ENCODE measurements at regions not wholly inside any gene's neighbourhood (a gene's known extent, or its start where the extent isn't known, plus 50 kb on each side); places are given as distances from the start of the nearest gene placed in this dataset.
A peak's percentile ranks its signal among the peaks of the same experiment; 100 is the strongest.
"Not testable (repeated sequence)": the region's sequence is repeated elsewhere in the genome, so short reads cannot be mapped to it uniquely, and the experiment has no call there.

GRCh38 chr2:145765874-145766273 lies 1246.0 kb upstream of the ZEB2 start:
- no peak for DNase-seq

- peak in 3 of 58 donors; percentile 4 to 26 (median 12) for DNase-seq
These were observed 1244.7 kb upstream of the ZEB2 start for GRCh38 chr2:145764631-145765030.

GRCh38 chr2:145760781-145761649 lies 1241.1 kb upstream of the ZEB2 start:
- no peak for DNase-seq

- DNase-seq, result no peak
These were observed 1239.5 kb upstream of the ZEB2 start for GRCh38 chr2:145759228-145759915.

DNA sequence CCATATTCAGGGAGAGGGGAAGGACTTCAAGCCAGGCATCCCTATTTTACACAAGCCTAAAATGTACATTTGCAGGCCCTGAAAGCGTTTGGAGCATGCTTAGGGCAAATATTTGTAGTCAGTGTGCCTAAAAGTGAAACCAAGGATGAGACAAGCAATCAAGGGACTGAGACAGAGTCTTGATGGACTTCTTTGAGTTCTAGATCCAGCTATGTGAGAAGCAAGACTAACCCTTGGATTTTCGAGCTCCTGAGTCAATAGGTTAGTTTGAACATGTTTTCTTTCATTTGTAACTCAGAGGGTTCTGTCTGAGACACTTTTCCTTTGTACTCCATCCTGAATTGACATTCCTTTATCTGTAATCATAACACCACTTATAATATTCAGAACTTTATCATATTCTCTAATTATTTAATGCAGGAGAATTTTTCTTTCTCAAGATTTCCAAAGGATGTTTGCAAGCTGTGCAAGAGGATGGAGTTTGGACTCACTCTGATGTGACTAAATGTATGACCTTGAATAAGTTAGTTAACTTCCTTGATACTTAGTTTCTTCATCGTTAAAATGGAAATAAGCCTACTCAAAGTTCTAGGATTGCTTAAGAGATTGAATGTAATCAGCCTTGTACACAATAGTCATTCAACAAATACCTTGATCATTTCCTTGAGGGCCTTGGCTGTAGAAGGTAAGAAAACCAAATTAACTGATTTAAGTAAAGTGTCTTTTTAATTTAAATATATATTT lies 1237.8 kb upstream of the ZEB2 start:
- DNase-seq, result no peak

GRCh38 chr2:145755019-145755837 lies 1235.3 kb upstream of the ZEB2 start:
- DNase-seq, result no peak

DNA sequence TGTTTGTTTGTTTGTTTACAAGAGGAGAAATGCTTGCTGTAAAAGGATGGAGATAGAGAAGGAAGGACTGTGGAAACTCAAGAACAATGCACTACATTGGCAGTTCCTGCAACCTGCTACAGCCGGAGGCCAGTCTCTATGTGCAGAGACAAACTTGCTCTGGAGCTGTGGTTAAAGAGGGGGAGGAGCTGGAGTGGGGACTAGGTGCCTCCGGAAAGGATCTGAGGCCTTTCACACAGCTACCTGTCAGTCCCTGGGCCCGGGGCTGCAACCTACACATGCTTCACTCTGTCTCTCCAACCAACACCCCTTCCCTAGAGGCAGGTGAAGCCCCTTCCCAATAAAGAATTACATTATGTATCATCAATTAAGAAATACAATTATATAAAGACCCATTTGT lies 1234.0 kb upstream of the ZEB2 start:
- DNase-seq, result no peak

DNA sequence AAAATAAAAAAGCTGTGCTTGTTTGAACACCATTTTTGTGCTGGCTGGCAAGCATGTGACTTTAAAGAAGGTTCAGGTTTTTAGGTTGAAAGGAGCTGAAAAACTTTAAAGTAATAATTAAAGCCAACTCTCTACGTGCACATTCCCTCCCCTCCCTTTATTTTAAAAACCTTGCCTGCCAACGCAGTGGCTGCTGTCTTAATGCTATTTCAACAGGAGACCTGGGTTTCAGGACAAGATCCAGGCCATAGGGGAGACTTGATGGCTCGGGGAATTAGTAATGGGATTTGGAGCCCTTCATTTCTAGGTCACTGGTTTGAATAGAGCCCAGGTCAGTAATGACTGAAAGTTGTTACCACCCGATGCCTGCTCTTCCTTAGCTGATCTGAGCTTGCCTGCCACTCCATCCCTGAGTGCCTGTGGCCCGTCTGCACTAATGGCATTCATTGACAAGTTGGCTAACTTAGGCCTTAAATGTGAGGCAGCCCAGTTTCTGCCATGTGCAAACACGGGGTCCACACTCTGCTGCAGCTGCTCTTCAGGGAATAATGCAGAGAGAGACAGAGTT lies 1233.2 kb upstream of the ZEB2 start:
- peak in 7 of 58 donors; percentile 4 to 15 (median 8) for DNase-seq

DNA sequence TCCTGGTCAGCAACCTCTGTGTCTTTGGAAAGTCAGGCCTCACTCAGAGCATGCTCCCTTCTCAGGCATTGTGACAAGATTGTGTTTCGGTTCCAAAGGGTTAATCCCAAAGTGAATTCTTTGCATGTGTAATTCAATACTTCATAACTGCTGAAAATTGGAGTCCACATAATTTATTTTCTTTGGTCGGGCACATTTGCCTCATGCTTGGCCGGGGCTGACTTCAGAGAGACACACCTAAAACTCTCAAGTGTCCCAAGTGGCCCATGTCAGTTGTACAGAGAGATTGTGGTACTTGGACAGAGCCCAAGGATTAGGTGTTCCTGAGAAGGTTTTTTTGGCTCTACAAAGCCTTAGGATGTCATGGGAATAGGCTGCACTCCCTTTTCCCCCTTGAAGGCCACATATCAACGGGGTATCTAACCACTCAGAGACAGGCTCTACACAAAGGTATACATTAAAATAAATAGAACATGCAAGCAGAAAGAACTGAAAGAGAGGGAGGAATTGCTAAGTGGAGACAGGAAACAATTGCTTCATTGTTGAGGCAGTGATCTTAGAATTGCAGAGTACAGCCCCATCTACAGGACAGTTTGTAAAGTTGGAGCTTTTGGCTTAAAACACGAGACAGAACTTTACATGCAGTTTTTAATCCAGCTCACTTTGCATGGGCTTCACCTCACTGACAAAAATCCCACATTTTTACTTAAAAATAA lies 1232.3 kb upstream of the ZEB2 start:
- DNase-seq, result peak in 12 of 58 donors; percentile 7 to 81 (median 26)

GRCh38 chr2:145751629-145752028 lies 1231.7 kb upstream of the ZEB2 start:
- peak in 5 of 58 donors; percentile 11 to 42 (median 18) for DNase-seq

DNA sequence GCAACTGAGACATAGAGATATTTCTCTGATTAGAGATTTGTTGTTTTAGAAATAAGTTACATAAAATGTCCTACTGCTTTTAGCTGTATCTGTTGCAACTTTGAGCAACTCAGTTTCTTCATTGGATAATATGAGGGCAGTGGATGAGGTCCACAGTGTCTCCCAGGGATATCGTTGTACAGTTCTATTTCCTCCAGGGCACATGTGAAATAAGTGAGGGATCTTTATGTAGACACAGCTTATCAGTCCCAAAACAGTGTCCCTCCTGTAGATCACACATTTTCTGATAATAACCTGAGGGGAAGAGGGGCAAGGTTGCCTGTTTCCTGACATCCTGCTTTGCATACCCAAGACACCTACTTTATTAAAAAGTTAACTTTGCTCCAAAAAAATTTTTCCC lies 1231.2 kb upstream of the ZEB2 start:
- no peak for DNase-seq

GRCh38 chr2:145750612-145751011 lies 1230.7 kb upstream of the ZEB2 start:
- DNase-seq, result no peak

DNA sequence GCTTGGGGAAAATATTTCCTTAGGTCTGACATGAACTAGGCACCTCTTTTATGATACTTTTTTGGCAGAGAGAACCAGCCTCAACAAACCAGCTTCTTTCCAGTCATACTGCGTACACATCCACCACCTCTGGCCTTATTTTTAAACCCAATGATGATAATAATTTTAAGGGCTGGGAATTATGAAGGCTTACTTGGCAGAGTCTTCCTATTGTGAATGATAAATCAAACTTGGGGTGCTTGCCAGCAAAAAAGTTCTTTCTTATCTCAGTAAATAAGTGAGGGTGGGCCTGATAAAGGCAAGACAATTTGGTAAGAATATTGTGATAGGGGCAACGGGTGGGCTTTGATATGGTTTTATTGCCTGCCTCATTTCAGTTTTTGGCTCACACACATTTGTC lies 1230.2 kb upstream of the ZEB2 start:
- DNase-seq, result no peak

DNA sequence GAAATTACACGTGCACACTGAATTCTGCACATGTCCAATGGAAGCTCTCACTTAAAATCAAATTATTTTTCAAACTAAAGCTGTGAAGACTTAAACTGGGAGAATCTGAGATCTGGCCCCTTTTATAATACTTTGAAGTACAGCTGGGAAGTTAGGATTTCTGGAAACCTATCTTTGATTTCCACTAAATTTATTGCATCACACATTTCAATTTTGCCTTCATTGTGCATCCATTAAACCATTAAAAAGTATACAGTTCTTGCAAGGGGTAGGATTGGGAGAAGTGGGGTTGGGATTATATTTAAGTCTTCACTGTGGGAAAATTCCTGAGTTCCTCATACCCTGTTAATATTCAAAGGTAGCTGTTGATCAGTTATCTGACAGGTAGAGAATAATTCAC lies 1229.6 kb upstream of the ZEB2 start:
- DNase-seq, result no peak

- DNase-seq, result no peak
These were observed 1229.0 kb upstream of the ZEB2 start for GRCh38 chr2:145748927-145749326.

DNA sequence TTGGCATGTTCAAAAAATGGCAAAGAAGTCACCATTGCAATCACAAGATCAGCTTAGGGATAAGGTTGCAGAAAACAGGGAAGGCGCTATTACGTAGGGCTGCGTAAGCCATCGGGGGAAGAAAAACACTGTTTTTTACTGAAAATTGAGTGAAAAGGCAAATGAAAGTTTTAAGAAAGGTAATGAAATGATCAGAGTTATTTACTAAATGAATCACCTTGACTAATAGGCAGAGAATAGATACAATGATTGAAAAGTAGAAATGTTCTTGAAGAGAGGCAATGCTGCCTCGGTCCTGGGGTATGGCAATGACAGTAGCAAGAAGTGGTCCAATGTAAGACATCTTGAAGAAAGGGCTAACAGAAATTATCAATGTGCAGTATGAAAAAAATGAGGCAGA lies 1227.8 kb upstream of the ZEB2 start:
- DNase-seq, result no peak

DNA sequence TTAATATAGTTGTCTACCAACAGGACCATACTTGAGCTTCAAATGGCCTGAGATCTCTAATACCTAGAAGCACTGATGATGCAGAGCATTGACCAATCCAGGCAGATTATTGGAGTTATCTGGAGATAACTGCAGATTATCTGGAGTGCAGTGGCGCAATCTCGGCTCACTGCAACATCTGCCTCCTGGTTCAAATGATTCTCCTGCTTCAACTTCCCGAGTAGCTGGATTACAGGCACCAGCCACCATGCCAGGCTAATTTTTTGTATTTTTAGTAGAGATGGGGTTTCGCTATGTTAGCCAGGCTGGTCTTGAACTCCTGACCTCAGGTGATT lies 1225.4 kb upstream of the ZEB2 start:
- not testable (repeated sequence) for DNase-seq

DNA sequence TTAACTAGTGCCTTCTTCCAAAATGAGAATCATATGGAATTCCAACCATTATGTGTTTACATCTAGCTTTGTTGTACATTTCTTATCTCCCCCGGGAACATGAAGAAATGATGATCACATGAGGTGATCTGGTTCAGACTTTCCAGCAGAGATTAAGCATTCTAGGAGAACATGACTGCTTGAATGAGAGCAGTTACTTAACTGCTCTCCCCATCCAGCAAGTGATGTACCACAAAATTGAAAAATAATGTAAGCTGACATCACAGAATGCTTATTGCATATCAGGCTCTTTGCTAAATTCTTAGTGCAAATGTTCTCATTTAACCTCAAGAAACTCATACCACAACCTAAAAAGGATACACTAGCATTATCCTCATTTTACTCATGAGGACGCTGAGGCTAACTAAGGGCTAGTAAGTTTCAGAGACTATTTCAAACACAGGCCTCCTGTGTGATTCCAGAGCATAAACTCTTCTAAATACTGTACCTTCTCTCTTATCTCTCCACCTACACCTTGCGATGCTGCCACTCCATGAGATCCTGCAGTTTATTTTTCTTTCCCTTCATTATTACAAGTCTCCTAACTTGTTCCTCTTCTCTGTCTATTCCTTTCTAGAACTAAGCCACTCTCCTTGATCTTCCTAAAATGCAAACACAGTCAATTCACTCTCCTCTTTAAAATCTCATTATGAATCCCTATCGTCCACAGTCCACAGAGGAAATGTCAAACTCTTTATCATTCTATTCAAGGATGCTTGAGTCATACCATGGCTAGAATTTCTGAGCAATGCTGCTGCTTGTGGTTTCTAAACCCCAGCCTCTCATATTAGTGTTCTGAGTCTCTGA lies 1224.8 kb upstream of the ZEB2 start:
- no peak for DNase-seq

- DNase-seq, result no peak
These were observed 1223.1 kb upstream of the ZEB2 start for GRCh38 chr2:145743011-145743410.

All from anterior cingulate cortex (tissue), 58 donors.